Trophoblast cell (in vitro differentiated cells and primary cell): ENCODE measurements at regions not wholly inside any gene's neighbourhood (a gene's known extent, or its start where the extent isn't known, plus 50 kb on each side); places are given as distances from the start of the nearest gene placed in this dataset.
A peak's percentile ranks its signal among the peaks of the same experiment; 100 is the strongest.

Source experiments
- DNase-seq, 2 donors: peaks; one replicate each; pipeline ENCODE4 v3.0.0-alpha.2; 2016
- H2AFZ ChIP-seq: 2 replicates; pipeline ENCODE4 v1.6.1; 2013; ENCODE audit warnings: low read length, moderate library complexity, mild to moderate bottlenecking; ENCODE audit not compliant: insufficient read depth, poor library complexity
- H2AK5ac ChIP-seq: 2 replicates; pipeline ENCODE4 v1.6.1; 2013; ENCODE audit warnings: mild to moderate bottlenecking, low read length
- H2BK120ac ChIP-seq: 2 replicates; pipeline ENCODE4 v1.6.1; 2013; ENCODE audit warnings: low read length, mild to moderate bottlenecking, moderate library complexity; ENCODE audit not compliant: insufficient read depth, poor library complexity
- H2BK12ac ChIP-seq: 2 replicates; pipeline ENCODE4 v1.6.1; 2013; ENCODE audit warnings: mild to moderate bottlenecking, low read length, moderate library complexity
- H2BK5ac ChIP-seq: 2 replicates; pipeline ENCODE4 v1.6.1; 2013; ENCODE audit warnings: low read length, low read depth, moderate library complexity, mild to moderate bottlenecking; ENCODE audit not compliant: poor library complexity
- H3K14ac ChIP-seq: 2 replicates; pipeline ENCODE4 v1.6.1; 2013; ENCODE audit warnings: mild to moderate bottlenecking, low read length
- H3K18ac ChIP-seq: 2 replicates; pipeline ENCODE4 v1.6.1; 2013; ENCODE audit warnings: mild to moderate bottlenecking, low read length
- H3K23ac ChIP-seq: 2 replicates; pipeline ENCODE4 v1.6.1; 2013; ENCODE audit warnings: low read length
- H3K27ac ChIP-seq: 2 replicates; pipeline ENCODE4 v1.5.1; 2013; ENCODE audit warnings: low read depth, mild to moderate bottlenecking, inconsistent platforms, low read length, moderate library complexity
- H3K27me3 ChIP-seq: 2 replicates; pipeline ENCODE4 v1.6.1; 2013; ENCODE audit warnings: inconsistent platforms, mild to moderate bottlenecking, low read length, moderate library complexity; ENCODE audit not compliant: insufficient read depth
- H3K36me3 ChIP-seq, 2 experiments: 1 replicate in 1 of 2; 2 replicates in 1 of 2; pipeline ENCODE4 v1.6.1; 2013; ENCODE audit warnings: low read length in 2 of 2, mild to moderate bottlenecking in 2 of 2, moderate library complexity in 1 of 2; ENCODE audit not compliant: insufficient read depth in 2 of 2, control insufficient read depth in 1 of 2
- H3K4ac ChIP-seq: 2 replicates; pipeline ENCODE4 v1.6.1; 2013; ENCODE audit warnings: low read depth, mild to moderate bottlenecking, low read length, moderate library complexity
- H3K4me1 ChIP-seq, 2 experiments: 1 replicate in 1 of 2; 2 replicates in 1 of 2; pipeline ENCODE4 v1.6.1; 2013; ENCODE audit warnings: low read length in 2 of 2, mild to moderate bottlenecking in 2 of 2, moderate library complexity in 1 of 2; ENCODE audit not compliant: insufficient read depth in 2 of 2, control insufficient read depth in 1 of 2
- H3K4me2 ChIP-seq: 2 replicates; pipeline ENCODE4 v1.6.1; 2013; ENCODE audit warnings: inconsistent platforms, mild to moderate bottlenecking, low read length, moderate library complexity
- H3K4me3 ChIP-seq: 2 replicates; pipeline ENCODE4 v1.5.1; 2013; ENCODE audit warnings: mild to moderate bottlenecking, low read depth, low read length, inconsistent platforms
- H3K79me1 ChIP-seq: one replicate; pipeline ENCODE4 v1.6.1; 2013; ENCODE audit warnings: low read length
- H3K79me2 ChIP-seq: 2 replicates; pipeline ENCODE4 v1.6.1; 2013; ENCODE audit warnings: low read length, mild to moderate bottlenecking; ENCODE audit not compliant: control insufficient read depth, insufficient read depth, poor library complexity
- H3K9ac ChIP-seq: 2 replicates; pipeline ENCODE4 v1.6.1; 2013; ENCODE audit warnings: mild to moderate bottlenecking, low read length
- H3K9me3 ChIP-seq: 2 replicates; pipeline ENCODE4 v1.6.1; 2013; ENCODE audit warnings: low read depth, mild to moderate bottlenecking, control low read depth, inconsistent platforms, low read length; ENCODE audit not compliant: insufficient read depth
- H4K12ac ChIP-seq: 2 replicates; pipeline ENCODE4 v1.6.1; 2013; ENCODE audit warnings: low read depth, mild to moderate bottlenecking, low read length, moderate library complexity
- H4K8ac ChIP-seq: 2 replicates; pipeline ENCODE4 v1.6.1; 2013; ENCODE audit warnings: low read depth, mild to moderate bottlenecking, low read length, moderate library complexity
- H4K91ac ChIP-seq: one replicate; pipeline ENCODE4 v1.6.1; 2013; ENCODE audit warnings: low read depth, mild to moderate bottlenecking, low read length, moderate library complexity
- WGBS: extraction: QIAGEN DNeasy Blood & Tissue Kit; methylation state at CpG from one replicate; pipeline ENCODE4 v1.1.7; 2013; ENCODE audit warnings: missing lambda C conversion rate; ENCODE audit not compliant: insufficient read length, insufficient coverage; ENCODE audit errors: extremely low coverage; 5-methylcytosine and 5-hydroxymethylcytosine counted together

GRCh38 chr5:38780945-38781344 is 64.9 kb upstream of the OSMR start:
- no peaks in the 10 kb centered on the region for H3K9me3 ChIP-seq
- DNase-seq: no peak
- no peak overlapping the region for H3K4me3 ChIP-seq
- no peaks in the 10 kb centered on the region for H3K36me3 ChIP-seq
- H3K79me1 ChIP-seq: no peaks in the 10 kb centered on the region
- H3K14ac ChIP-seq: no peak overlapping the region
- H3K4me1 ChIP-seq: no peaks in the 10 kb centered on the region
- no peak overlapping the region for H4K12ac ChIP-seq
- H2BK12ac ChIP-seq: no peak overlapping the region
- no peak overlapping the region for H2AK5ac ChIP-seq
- H3K79me2 ChIP-seq: no peaks in the 10 kb centered on the region
- H2BK120ac ChIP-seq: no peak overlapping the region
- H3K4ac ChIP-seq: no peak overlapping the region
- no peak overlapping the region for H3K23ac ChIP-seq
- H4K91ac ChIP-seq: no peak overlapping the region
- no peak overlapping the region for H4K8ac ChIP-seq
- no peak overlapping the region for H3K18ac ChIP-seq
- no peak overlapping the region for H3K27ac ChIP-seq
- H3K27me3 ChIP-seq: no peaks in the 10 kb centered on the region
- no peak overlapping the region for H3K9ac ChIP-seq
- H2AFZ ChIP-seq: no peak overlapping the region
- no CpG with 5 or more reads among the region's 2 CpGs for WGBS
- no peak overlapping the region for H3K4me2 ChIP-seq
- H2BK5ac ChIP-seq: no peak overlapping the region

- Histone ChIP-seq H3K79me2 (no peaks in the 10 kb centered on the region), H2AFZ (no peak overlapping the region), H3K79me1 (no peaks in the 10 kb centered on the region), H3K23ac (no peak overlapping the region), H2BK5ac (no peak overlapping the region), H4K8ac (no peak overlapping the region), H2BK12ac (no peak overlapping the region), H2BK120ac (no peak overlapping the region), H3K4me1 (no peaks in the 10 kb centered on the region), H4K12ac (no peak overlapping the region), H3K9me3 (peaks cover 5% of the 10 kb centered on the region), H3K36me3 (no peaks in the 10 kb centered on the region), H3K27me3 (no peaks in the 10 kb centered on the region), H3K14ac (no peak overlapping the region), H3K4me3 (no peak overlapping the region), H3K9ac (no peak overlapping the region), H4K91ac (no peak overlapping the region), H2AK5ac (no peak overlapping the region), H3K4me2 (no peak overlapping the region), H3K18ac (no peak overlapping the region), H3K4ac (no peak overlapping the region), H3K27ac (no peak overlapping the region)
- no peak for DNase-seq
- no CpG with 5 or more reads among the region's 1 CpG for WGBS
These were observed 63.5 kb upstream of the OSMR start for GRCh38 chr5:38782180-38782835.

GRCh38 chr5:38783011-38783561 is 62.7 kb upstream of the OSMR start:
- H3K4me1 ChIP-seq: no peaks in the 10 kb centered on the region
- H4K8ac ChIP-seq: no peak overlapping the region
- H4K91ac ChIP-seq: no peak overlapping the region
- H3K4me3 ChIP-seq: no peak overlapping the region
- no peak overlapping the region for H3K18ac ChIP-seq
- peaks cover 5% of the 10 kb centered on the region for H3K9me3 ChIP-seq
- H2BK120ac ChIP-seq: no peak overlapping the region
- no peak overlapping the region for H2BK12ac ChIP-seq
- no peaks in the 10 kb centered on the region for H3K36me3 ChIP-seq
- no CpG with 5 or more reads among the region's 2 CpGs for WGBS
- H3K14ac ChIP-seq: no peak overlapping the region
- H3K79me2 ChIP-seq: no peaks in the 10 kb centered on the region
- no peak overlapping the region for H2AFZ ChIP-seq
- H3K4me2 ChIP-seq: no peak overlapping the region
- peak; percentile 59 to 89 for DNase-seq
- H4K12ac ChIP-seq: no peak overlapping the region
- no peaks in the 10 kb centered on the region for H3K27me3 ChIP-seq
- H3K79me1 ChIP-seq: no peaks in the 10 kb centered on the region
- no peak overlapping the region for H3K4ac ChIP-seq
- H3K23ac ChIP-seq: no peak overlapping the region
- H3K27ac ChIP-seq: no peak overlapping the region
- H3K9ac ChIP-seq: no peak overlapping the region
- H2BK5ac ChIP-seq: no peak overlapping the region
- H2AK5ac ChIP-seq: no peak overlapping the region

- no peak overlapping the region for H2BK5ac ChIP-seq
- no peaks in the 10 kb centered on the region for H3K36me3 ChIP-seq
- no peak overlapping the region for H3K27ac ChIP-seq
- H3K4me2 ChIP-seq: no peak overlapping the region
- H3K79me1 ChIP-seq: no peaks in the 10 kb centered on the region
- no peak overlapping the region for H2AFZ ChIP-seq
- H3K27me3 ChIP-seq: no peaks in the 10 kb centered on the region
- H3K9me3 ChIP-seq: peaks cover 5% of the 10 kb centered on the region
- H3K4me3 ChIP-seq: no peak overlapping the region
- H4K91ac ChIP-seq: no peak overlapping the region
- H4K12ac ChIP-seq: no peak overlapping the region
- H2BK12ac ChIP-seq: no peak overlapping the region
- H4K8ac ChIP-seq: no peak overlapping the region
- peak in 1 of 2 donors; percentile 16 for DNase-seq
- H3K23ac ChIP-seq: no peak overlapping the region
- no peak overlapping the region for H3K18ac ChIP-seq
- no peak overlapping the region for H2AK5ac ChIP-seq
- no peaks in the 10 kb centered on the region for H3K79me2 ChIP-seq
- H3K9ac ChIP-seq: no peak overlapping the region
- H3K4me1 ChIP-seq: no peaks in the 10 kb centered on the region
- no CpG with 5 or more reads among the region's 2 CpGs for WGBS
- H3K14ac ChIP-seq: no peak overlapping the region
- H3K4ac ChIP-seq: no peak overlapping the region
- no peak overlapping the region for H2BK120ac ChIP-seq
These were observed 56.7 kb upstream of the OSMR start for GRCh38 chr5:38789134-38789533.
